ENCODE measurements at regions not wholly inside any gene's neighbourhood (a gene's known extent, or its start where the extent isn't known, plus 50 kb on each side); places are given as distances from the start of the nearest gene placed in this dataset.
"Not testable (repeated sequence)": the region's sequence is repeated elsewhere in the genome, so short reads cannot be mapped to it uniquely, and the experiment has no call there.

- no peaks in the 10 kb centered on the region for H3K27me3 Mint-ChIP-seq (ENCODE audit: low read depth)
- H3K4me3 Mint-ChIP-seq (ENCODE audit: low read depth) = no peak overlapping the region
- H3K36me3 Mint-ChIP-seq (ENCODE audit: low read depth) = no peaks in the 10 kb centered on the region
- no peaks in the 10 kb centered on the region for H3K4me1 Mint-ChIP-seq (ENCODE audit: low read depth)
- no peaks in the 10 kb centered on the region for H3K9me3 Mint-ChIP-seq
- DNase-seq (ENCODE audit: low spot score) = no peak
- H3K27ac Mint-ChIP-seq = no peak overlapping the region
- intact Hi-C loops (cut with micrococcal nuclease) = no loop called here
Measured at GRCh38 chr2:58769864-58770234, 528.7 kb upstream of the FANCL start.

GRCh38 chr2:58769111-58769863, 528.2 kb upstream of the FANCL start:
- no peak overlapping the region for H3K4me3 Mint-ChIP-seq (ENCODE audit: low read depth)
- no peak overlapping the region for H3K27ac Mint-ChIP-seq
- H3K4me1 Mint-ChIP-seq (ENCODE audit: low read depth) = peaks cover 2% of the 10 kb centered on the region
- no peaks in the 10 kb centered on the region for H3K36me3 Mint-ChIP-seq (ENCODE audit: low read depth)
- intact Hi-C loops (cut with micrococcal nuclease) = no loop called here
- no peak for DNase-seq (ENCODE audit: low spot score)
- H3K27me3 Mint-ChIP-seq (ENCODE audit: low read depth) = no peaks in the 10 kb centered on the region
- no peaks in the 10 kb centered on the region for H3K9me3 Mint-ChIP-seq

GRCh38 chr2:58768715-58769080, 527.6 kb upstream of the FANCL start:
- intact Hi-C loops (cut with micrococcal nuclease) = no loop called here
- Mint-ChIP-seq H3K27ac (no peak overlapping the region), H3K9me3 (no peaks in the 10 kb centered on the region), H3K27me3 (ENCODE audit: low read depth) (no peaks in the 10 kb centered on the region), H3K36me3 (ENCODE audit: low read depth) (no peaks in the 10 kb centered on the region), H3K4me1 (ENCODE audit: low read depth) (peaks cover 2% of the 10 kb centered on the region), H3K4me3 (ENCODE audit: low read depth) (no peak overlapping the region)
- DNase-seq (ENCODE audit: low spot score) = no peak

GRCh38 chr2:58767828-58768714, 526.9 kb upstream of the FANCL start:
- no peaks in the 10 kb centered on the region for H3K27me3 Mint-ChIP-seq (ENCODE audit: low read depth)
- H3K27ac Mint-ChIP-seq = no peak overlapping the region
- H3K4me1 Mint-ChIP-seq (ENCODE audit: low read depth) = peaks cover 2% of the 10 kb centered on the region
- no peaks in the 10 kb centered on the region for H3K9me3 Mint-ChIP-seq
- intact Hi-C loops (cut with micrococcal nuclease) = no loop called here
- H3K36me3 Mint-ChIP-seq (ENCODE audit: low read depth) = no peaks in the 10 kb centered on the region
- no peak overlapping the region for H3K4me3 Mint-ChIP-seq (ENCODE audit: low read depth)
- DNase-seq (ENCODE audit: low spot score) = no peak

GRCh38 chr2:58764338-58765104, 523.4 kb upstream of the FANCL start:
- no peak for DNase-seq (ENCODE audit: low spot score)
- Mint-ChIP-seq H3K9me3 (no peaks in the 10 kb centered on the region), H3K4me1 (ENCODE audit: low read depth) (peaks cover 2% of the 10 kb centered on the region), H3K27ac (no peak overlapping the region), H3K4me3 (ENCODE audit: low read depth) (no peak overlapping the region), H3K36me3 (ENCODE audit: low read depth) (no peaks in the 10 kb centered on the region), H3K27me3 (ENCODE audit: low read depth) (no peaks in the 10 kb centered on the region)
- intact Hi-C loops (cut with micrococcal nuclease) = no loop called here

GRCh38 chr2:58762176-58762781, 521.2 kb upstream of the FANCL start:
- Mint-ChIP-seq H3K9me3 (no peaks in the 10 kb centered on the region), H3K4me3 (ENCODE audit: low read depth) (no peak overlapping the region), H3K4me1 (ENCODE audit: low read depth) (peaks cover 2% of the 10 kb centered on the region), H3K27me3 (ENCODE audit: low read depth) (no peaks in the 10 kb centered on the region), H3K36me3 (ENCODE audit: low read depth) (no peaks in the 10 kb centered on the region), H3K27ac (no peak overlapping the region)
- no peak for DNase-seq (ENCODE audit: low spot score)
- intact Hi-C loops (cut with micrococcal nuclease) = no loop called here

GRCh38 chr2:58757971-58758370, 516.8 kb upstream of the FANCL start:
- Mint-ChIP-seq H3K27ac (no peak overlapping the region), H3K36me3 (ENCODE audit: low read depth) (no peaks in the 10 kb centered on the region), H3K9me3 (no peaks in the 10 kb centered on the region), H3K4me3 (ENCODE audit: low read depth) (no peak overlapping the region), H3K27me3 (ENCODE audit: low read depth) (no peaks in the 10 kb centered on the region), H3K4me1 (ENCODE audit: low read depth) (no peaks in the 10 kb centered on the region)
- intact Hi-C loops (cut with micrococcal nuclease) = no loop called here
- no peak for DNase-seq (ENCODE audit: low spot score)

- H3K36me3 Mint-ChIP-seq (ENCODE audit: low read depth) = no peaks in the 10 kb centered on the region
- H3K4me3 Mint-ChIP-seq (ENCODE audit: low read depth) = no peak overlapping the region
- H3K4me1 Mint-ChIP-seq (ENCODE audit: low read depth) = no peaks in the 10 kb centered on the region
- no peak overlapping the region for H3K27ac Mint-ChIP-seq
- H3K27me3 Mint-ChIP-seq (ENCODE audit: low read depth) = no peaks in the 10 kb centered on the region
- H3K9me3 Mint-ChIP-seq = no peaks in the 10 kb centered on the region
- intact Hi-C loops (cut with micrococcal nuclease) = no loop called here
- DNase-seq (ENCODE audit: low spot score) = no peak
Measured at GRCh38 chr2:58756336-58756735, 515.2 kb upstream of the FANCL start.

GRCh38 chr2:58752507-58752906, 511.4 kb upstream of the FANCL start:
- DNase-seq (ENCODE audit: low spot score); H3K4me3 Mint-ChIP-seq (ENCODE audit: low read depth); intact Hi-C loops (cut with micrococcal nuclease); H3K4me1 Mint-ChIP-seq (ENCODE audit: low read depth); H3K27me3 Mint-ChIP-seq (ENCODE audit: low read depth); H3K36me3 Mint-ChIP-seq (ENCODE audit: low read depth); H3K27ac Mint-ChIP-seq; H3K9me3 Mint-ChIP-seq: not testable (repeated sequence)

GRCh38 chr2:58751676-58752075, 510.6 kb upstream of the FANCL start:
- H3K27me3 Mint-ChIP-seq (ENCODE audit: low read depth); H3K4me1 Mint-ChIP-seq (ENCODE audit: low read depth); H3K27ac Mint-ChIP-seq; intact Hi-C loops (cut with micrococcal nuclease); H3K9me3 Mint-ChIP-seq; H3K4me3 Mint-ChIP-seq (ENCODE audit: low read depth); DNase-seq (ENCODE audit: low spot score); H3K36me3 Mint-ChIP-seq (ENCODE audit: low read depth): not testable (repeated sequence)

GRCh38 chr2:58749041-58749440, 507.9 kb upstream of the FANCL start:
- intact Hi-C loops (cut with micrococcal nuclease) = no loop called here
- Mint-ChIP-seq H3K27me3 (ENCODE audit: low read depth) (no peaks in the 10 kb centered on the region), H3K4me3 (ENCODE audit: low read depth) (no peak overlapping the region), H3K27ac (no peak overlapping the region), H3K4me1 (ENCODE audit: low read depth) (no peaks in the 10 kb centered on the region), H3K9me3 (no peaks in the 10 kb centered on the region), H3K36me3 (ENCODE audit: low read depth) (no peaks in the 10 kb centered on the region)
- DNase-seq (ENCODE audit: low spot score) = no peak

GRCh38 chr2:58745334-58745733, 504.2 kb upstream of the FANCL start:
- intact Hi-C loops (cut with micrococcal nuclease); H3K4me1 Mint-ChIP-seq (ENCODE audit: low read depth); H3K27ac Mint-ChIP-seq; H3K36me3 Mint-ChIP-seq (ENCODE audit: low read depth); H3K4me3 Mint-ChIP-seq (ENCODE audit: low read depth); H3K9me3 Mint-ChIP-seq; H3K27me3 Mint-ChIP-seq (ENCODE audit: low read depth); DNase-seq (ENCODE audit: low spot score): not testable (repeated sequence)
